Kidney epithelial cell (primary cell): ENCODE measurements at regions not wholly inside any gene's neighbourhood (a gene's known extent, or its start where the extent isn't known, plus 50 kb on each side); places are given as distances from the start of the nearest gene placed in this dataset.

Experiments used
- DNase-seq: peaks from one replicate; pipeline ENCODE4 v3.0.0-alpha.2; 2010; ENCODE audit warnings: low read depth
- H3K27me3 ChIP-seq: 2 replicates; pipeline ENCODE4 v1.6.0; 2011; ENCODE audit warnings: low read length; ENCODE audit not compliant: control insufficient read depth, insufficient read depth
- H3K36me3 ChIP-seq: 2 replicates; pipeline ENCODE4 v1.5.1; 2011; ENCODE audit warnings: low read length; ENCODE audit not compliant: control insufficient read depth, insufficient read depth
- H3K4me3 ChIP-seq: 2 replicates; pipeline ENCODE4 v1.5.1; 2011; ENCODE audit warnings: low read depth, mild to moderate bottlenecking, control low read depth, low read length
- TF ChIP-seq, protein P1 (sequence below): IDR thresholded peaks from 2 replicates; pipeline ENCODE4 v1.5.1; 2011; ENCODE audit warnings: mild to moderate bottlenecking, moderate library complexity, low read length, control low read depth, inconsistent platforms; ENCODE audit not compliant: insufficient read depth, poor library complexity, severe bottlenecking

DNA sequence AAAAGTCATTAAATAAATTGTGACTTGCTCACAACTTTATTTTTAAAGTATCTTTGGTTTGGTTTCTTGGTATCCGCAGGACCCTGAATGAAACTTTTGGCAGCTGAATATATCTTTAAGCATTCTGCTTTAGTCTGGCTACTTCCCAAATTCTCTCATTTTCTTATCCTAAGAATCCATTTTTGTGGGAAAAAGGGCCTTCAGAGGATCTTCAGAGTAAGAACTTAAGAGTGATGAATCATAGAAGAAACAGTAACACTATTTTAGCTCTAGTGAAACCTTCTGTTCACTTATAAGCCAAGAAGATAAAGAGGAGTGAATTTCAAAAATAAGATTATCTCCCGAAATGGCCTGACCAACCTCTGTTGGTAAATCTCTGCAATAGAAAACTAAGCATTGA, 540.6 kb upstream of the MAGEB18 start:
- Histone ChIP-seq H3K27me3 (no peaks in the 10 kb centered on the region), H3K4me3 (no peak overlapping the region), H3K36me3 (no peaks in the 10 kb centered on the region)
- TF ChIP-seq, protein P1, sequence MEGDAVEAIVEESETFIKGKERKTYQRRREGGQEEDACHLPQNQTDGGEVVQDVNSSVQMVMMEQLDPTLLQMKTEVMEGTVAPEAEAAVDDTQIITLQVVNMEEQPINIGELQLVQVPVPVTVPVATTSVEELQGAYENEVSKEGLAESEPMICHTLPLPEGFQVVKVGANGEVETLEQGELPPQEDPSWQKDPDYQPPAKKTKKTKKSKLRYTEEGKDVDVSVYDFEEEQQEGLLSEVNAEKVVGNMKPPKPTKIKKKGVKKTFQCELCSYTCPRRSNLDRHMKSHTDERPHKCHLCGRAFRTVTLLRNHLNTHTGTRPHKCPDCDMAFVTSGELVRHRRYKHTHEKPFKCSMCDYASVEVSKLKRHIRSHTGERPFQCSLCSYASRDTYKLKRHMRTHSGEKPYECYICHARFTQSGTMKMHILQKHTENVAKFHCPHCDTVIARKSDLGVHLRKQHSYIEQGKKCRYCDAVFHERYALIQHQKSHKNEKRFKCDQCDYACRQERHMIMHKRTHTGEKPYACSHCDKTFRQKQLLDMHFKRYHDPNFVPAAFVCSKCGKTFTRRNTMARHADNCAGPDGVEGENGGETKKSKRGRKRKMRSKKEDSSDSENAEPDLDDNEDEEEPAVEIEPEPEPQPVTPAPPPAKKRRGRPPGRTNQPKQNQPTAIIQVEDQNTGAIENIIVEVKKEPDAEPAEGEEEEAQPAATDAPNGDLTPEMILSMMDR: no peak
- DNase-seq: no peak

DNA sequence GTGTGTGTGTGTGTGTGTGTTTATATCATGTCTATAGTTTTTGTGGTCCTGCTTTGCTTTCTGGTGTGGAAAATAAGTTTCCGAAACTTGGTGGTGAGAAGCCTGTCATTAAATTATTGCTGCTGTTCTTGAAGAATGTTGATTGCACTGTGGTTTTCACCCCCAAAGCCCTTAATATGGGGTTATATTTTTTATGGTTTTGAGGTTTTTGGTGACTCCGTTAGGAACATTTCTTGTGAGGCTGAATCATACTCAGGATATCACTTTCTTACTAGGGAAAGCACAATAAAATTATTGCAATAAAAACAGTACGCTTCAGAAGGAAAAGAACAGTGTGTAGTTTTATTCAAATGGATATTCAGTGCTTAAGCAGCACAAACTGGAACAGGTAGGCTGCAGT, 539.1 kb upstream of the MAGEB18 start:
- Histone ChIP-seq H3K36me3 (no peaks in the 10 kb centered on the region), H3K27me3 (no peaks in the 10 kb centered on the region), H3K4me3 (no peak overlapping the region)
- DNase-seq: no peak
- TF ChIP-seq, protein P1: no peak

DNA sequence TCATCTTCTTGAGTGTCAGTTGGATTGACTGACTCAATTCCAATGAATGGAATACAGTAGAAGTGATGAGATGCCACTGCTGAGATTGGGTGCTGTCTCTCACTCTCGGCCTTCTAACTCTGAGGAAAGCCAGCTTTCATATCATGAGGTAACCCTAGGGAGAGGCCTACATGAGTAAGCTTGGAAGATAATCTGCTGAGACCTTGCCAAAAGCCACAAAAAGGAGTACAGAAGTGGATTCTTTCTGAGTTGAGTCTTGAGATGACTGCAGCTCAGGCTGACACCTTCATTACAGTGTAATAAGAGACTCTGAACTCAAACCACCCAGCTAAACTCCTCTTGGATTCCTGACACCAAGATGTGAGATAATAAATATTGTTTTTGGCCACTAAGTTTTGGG, 537.4 kb upstream of the MAGEB18 start:
- TF ChIP-seq, protein P1: no peak
- DNase-seq: no peak
- H3K27me3 ChIP-seq: no peaks in the 10 kb centered on the region
- H3K4me3 ChIP-seq: no peak overlapping the region
- H3K36me3 ChIP-seq: no peaks in the 10 kb centered on the region

DNA sequence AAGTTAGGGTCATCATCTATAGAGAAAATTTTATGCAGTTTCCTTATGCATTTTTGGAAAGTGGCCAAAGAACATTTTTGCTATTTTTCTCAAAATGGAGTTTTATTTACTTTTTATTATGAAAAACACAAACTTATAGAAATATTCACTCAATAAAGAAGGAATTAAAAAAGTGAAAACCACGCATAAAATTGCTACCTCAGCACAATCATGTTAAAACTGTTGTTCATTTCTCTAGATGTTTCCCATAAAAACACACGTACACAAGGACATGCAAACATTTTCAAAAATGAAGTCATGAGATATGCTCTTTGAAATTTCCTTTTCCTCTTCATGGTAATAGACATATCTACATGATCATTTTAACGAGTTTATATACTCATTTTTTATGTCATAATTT, 536.8 kb upstream of the MAGEB18 start:
- Histone ChIP-seq H3K4me3 (no peak overlapping the region), H3K36me3 (no peaks in the 10 kb centered on the region), H3K27me3 (no peaks in the 10 kb centered on the region)
- TF ChIP-seq, protein P1: no peak
- no peak for DNase-seq

DNA sequence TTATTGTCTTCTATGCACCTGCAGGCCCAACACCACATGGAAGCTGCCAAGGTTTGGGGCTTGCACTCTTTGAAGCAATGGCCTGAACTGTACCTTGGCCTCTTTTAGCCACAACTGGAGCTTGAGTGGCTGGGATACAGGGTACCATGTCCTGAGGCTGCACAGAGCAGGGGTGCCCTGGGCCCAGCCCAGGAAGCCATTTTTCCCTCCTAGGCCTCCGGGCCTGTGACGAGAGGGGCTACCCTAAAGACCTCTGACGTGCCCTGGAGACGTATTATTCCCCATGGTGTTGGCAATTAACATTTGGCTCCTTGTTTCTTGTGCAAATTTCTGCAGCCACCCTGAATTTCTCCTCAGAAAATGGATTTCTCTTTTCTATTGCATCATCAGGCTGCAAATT, 519.9 kb upstream of the MAGEB18 start:
- H3K36me3 ChIP-seq: no peaks in the 10 kb centered on the region
- no peak overlapping the region for H3K4me3 ChIP-seq
- DNase-seq: no peak
- TF ChIP-seq, protein P1: no peak
- no peaks in the 10 kb centered on the region for H3K27me3 ChIP-seq

DNA sequence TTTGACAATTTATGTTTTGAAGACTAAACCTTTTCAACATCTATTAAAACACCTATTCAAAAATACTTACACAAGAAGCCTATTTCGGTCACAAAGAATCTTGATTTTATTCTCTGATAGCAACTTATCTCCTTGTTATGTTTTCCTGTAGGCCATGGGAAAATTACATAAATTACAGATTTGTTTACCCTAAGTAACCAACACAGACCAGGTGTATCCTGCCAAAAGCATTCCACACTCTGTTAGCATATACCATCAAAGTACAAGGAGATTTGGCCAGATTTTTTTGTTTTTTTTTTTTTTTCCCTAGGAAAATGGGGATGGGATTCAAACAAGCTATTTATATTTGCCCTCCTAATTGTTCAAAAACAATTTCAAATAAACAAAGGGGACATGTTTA, 497.9 kb upstream of the MAGEB18 start:
- Histone ChIP-seq H3K36me3 (no peaks in the 10 kb centered on the region), H3K4me3 (no peak overlapping the region), H3K27me3 (no peaks in the 10 kb centered on the region)
- TF ChIP-seq, protein P1: no peak
- no peak for DNase-seq
